ENCODE measurements at regions not wholly inside any gene's neighbourhood (a gene's known extent, or its start where the extent isn't known, plus 50 kb on each side); places are given as distances from the start of the nearest gene placed in this dataset.

GRCh38 chr9:75628952-75629351 is 261.5 kb upstream of the PCSK5 start:
- H3K27ac Mint-ChIP-seq (ENCODE audit: unreplicated experiment) = no peak overlapping the region
- no peaks in the 10 kb centered on the region for H3K36me3 Mint-ChIP-seq (ENCODE audit: low read depth, unreplicated experiment)
- H3K9me3 Mint-ChIP-seq (ENCODE audit: unreplicated experiment) = no peaks in the 10 kb centered on the region
- TF ChIP-seq CTCF (IDR thresholded peaks at IDR 0.05; ENCODE audit: unreplicated experiment) = no peak
- H3K4me1 Mint-ChIP-seq (ENCODE audit: unreplicated experiment) = no peaks in the 10 kb centered on the region
- DNase-seq (ENCODE audit: low spot score) = no peak
- no peaks in the 10 kb centered on the region for H3K27me3 Mint-ChIP-seq (ENCODE audit: unreplicated experiment)
- H3K4me3 Mint-ChIP-seq (ENCODE audit: unreplicated experiment) = no peak overlapping the region

GRCh38 chr9:75633451-75634057 is 256.9 kb upstream of the PCSK5 start:
- Mint-ChIP-seq H3K27ac (ENCODE audit: unreplicated experiment) (no peak overlapping the region), H3K36me3 (ENCODE audit: low read depth, unreplicated experiment) (no peaks in the 10 kb centered on the region), H3K4me3 (ENCODE audit: unreplicated experiment) (no peak overlapping the region), H3K27me3 (ENCODE audit: unreplicated experiment) (no peaks in the 10 kb centered on the region), H3K9me3 (ENCODE audit: unreplicated experiment) (peaks cover 3% of the 10 kb centered on the region), H3K4me1 (ENCODE audit: unreplicated experiment) (no peaks in the 10 kb centered on the region)
- TF ChIP-seq CTCF (IDR thresholded peaks at IDR 0.05; ENCODE audit: unreplicated experiment) = no peak
- DNase-seq (ENCODE audit: low spot score) = no peak

GRCh38 chr9:75636427-75637045 is 253.9 kb upstream of the PCSK5 start:
- no peaks in the 10 kb centered on the region for H3K36me3 Mint-ChIP-seq (ENCODE audit: low read depth, unreplicated experiment)
- no peaks in the 10 kb centered on the region for H3K4me1 Mint-ChIP-seq (ENCODE audit: unreplicated experiment)
- no peak overlapping the region for H3K4me3 Mint-ChIP-seq (ENCODE audit: unreplicated experiment)
- peaks cover 3% of the 10 kb centered on the region for H3K9me3 Mint-ChIP-seq (ENCODE audit: unreplicated experiment)
- DNase-seq (ENCODE audit: low spot score) = no peak
- no peak overlapping the region for H3K27ac Mint-ChIP-seq (ENCODE audit: unreplicated experiment)
- no peak for TF ChIP-seq CTCF (IDR thresholded peaks at IDR 0.05; ENCODE audit: unreplicated experiment)
- no peaks in the 10 kb centered on the region for H3K27me3 Mint-ChIP-seq (ENCODE audit: unreplicated experiment)

- H3K36me3 Mint-ChIP-seq (ENCODE audit: low read depth, unreplicated experiment) = no peaks in the 10 kb centered on the region
- H3K4me3 Mint-ChIP-seq (ENCODE audit: unreplicated experiment) = no peak overlapping the region
- peaks cover 3% of the 10 kb centered on the region for H3K9me3 Mint-ChIP-seq (ENCODE audit: unreplicated experiment)
- no peaks in the 10 kb centered on the region for H3K27me3 Mint-ChIP-seq (ENCODE audit: unreplicated experiment)
- H3K4me1 Mint-ChIP-seq (ENCODE audit: unreplicated experiment) = no peaks in the 10 kb centered on the region
- no peak for DNase-seq (ENCODE audit: low spot score)
- no peak for TF ChIP-seq CTCF (IDR thresholded peaks at IDR 0.05; ENCODE audit: unreplicated experiment)
- no peak overlapping the region for H3K27ac Mint-ChIP-seq (ENCODE audit: unreplicated experiment)
These were observed 250.4 kb upstream of the PCSK5 start for GRCh38 chr9:75639971-75640610.

- no peak for DNase-seq (ENCODE audit: low spot score)
- Mint-ChIP-seq H3K27ac (ENCODE audit: unreplicated experiment) (no peak overlapping the region), H3K4me1 (ENCODE audit: unreplicated experiment) (no peaks in the 10 kb centered on the region), H3K27me3 (ENCODE audit: unreplicated experiment) (no peaks in the 10 kb centered on the region), H3K36me3 (ENCODE audit: low read depth, unreplicated experiment) (no peaks in the 10 kb centered on the region), H3K9me3 (ENCODE audit: unreplicated experiment) (peaks cover 3% of the 10 kb centered on the region), H3K4me3 (ENCODE audit: unreplicated experiment) (no peak overlapping the region)
- TF ChIP-seq CTCF (IDR thresholded peaks at IDR 0.05; ENCODE audit: unreplicated experiment) = no peak
These were observed 248.0 kb upstream of the PCSK5 start for GRCh38 chr9:75642522-75642921.

Data from endothelial cell (in vitro differentiated cells).